ENCODE measurements at regions not wholly inside any gene's neighbourhood (a gene's known extent, or its start where the extent isn't known, plus 50 kb on each side); places are given as distances from the start of the nearest gene placed in this dataset.

GRCh38 chr14:87285506-87285905, 707.5 kb downstream of the GALC start:
- Histone ChIP-seq H3K9me3 (ENCODE audit: control insufficient read depth, low read length) (peaks cover under 1% of the 10 kb centered on the region), H3K27me3 (ENCODE audit: control insufficient read depth, insufficient read depth, low read length, poor library complexity, severe bottlenecking) (no peaks in the 10 kb centered on the region), H3K27ac (ENCODE audit: low read depth, low read length) (no peak overlapping the region), H3K36me3 (ENCODE audit: control insufficient read depth, insufficient read depth, low read length) (no peaks in the 10 kb centered on the region), H3K4me3 (ENCODE audit: low read length) (no peak overlapping the region), H3K9ac (ENCODE audit: extremely low read depth, low read length, poor library complexity, severe bottlenecking) (no peak overlapping the region), H3K4me1 (ENCODE audit: control insufficient read depth, insufficient read depth, low read length) (no peaks in the 10 kb centered on the region)
- no peaks in the 10 kb centered on the region for H3K36me3 Mint-ChIP-seq (ENCODE audit: low read depth)
- H3K27me3 Mint-ChIP-seq (ENCODE audit: insufficient read depth) = no peaks in the 10 kb centered on the region
- H3K4me3 Mint-ChIP-seq = no peak overlapping the region
- no peak overlapping the region for H3K27ac Mint-ChIP-seq
- TF ChIP-seq, protein P1, sequence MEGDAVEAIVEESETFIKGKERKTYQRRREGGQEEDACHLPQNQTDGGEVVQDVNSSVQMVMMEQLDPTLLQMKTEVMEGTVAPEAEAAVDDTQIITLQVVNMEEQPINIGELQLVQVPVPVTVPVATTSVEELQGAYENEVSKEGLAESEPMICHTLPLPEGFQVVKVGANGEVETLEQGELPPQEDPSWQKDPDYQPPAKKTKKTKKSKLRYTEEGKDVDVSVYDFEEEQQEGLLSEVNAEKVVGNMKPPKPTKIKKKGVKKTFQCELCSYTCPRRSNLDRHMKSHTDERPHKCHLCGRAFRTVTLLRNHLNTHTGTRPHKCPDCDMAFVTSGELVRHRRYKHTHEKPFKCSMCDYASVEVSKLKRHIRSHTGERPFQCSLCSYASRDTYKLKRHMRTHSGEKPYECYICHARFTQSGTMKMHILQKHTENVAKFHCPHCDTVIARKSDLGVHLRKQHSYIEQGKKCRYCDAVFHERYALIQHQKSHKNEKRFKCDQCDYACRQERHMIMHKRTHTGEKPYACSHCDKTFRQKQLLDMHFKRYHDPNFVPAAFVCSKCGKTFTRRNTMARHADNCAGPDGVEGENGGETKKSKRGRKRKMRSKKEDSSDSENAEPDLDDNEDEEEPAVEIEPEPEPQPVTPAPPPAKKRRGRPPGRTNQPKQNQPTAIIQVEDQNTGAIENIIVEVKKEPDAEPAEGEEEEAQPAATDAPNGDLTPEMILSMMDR (conservative IDR thresholded peaks at IDR 0.05) = no peak
- DNase-seq = no peak
- H3K9me3 Mint-ChIP-seq = no peaks in the 10 kb centered on the region
- peaks cover 4% of the 10 kb centered on the region for H3K4me1 Mint-ChIP-seq
- WGBS, 2 experiments (ENCODE audit: insufficient coverage in 1 of 2, insufficient read length in 1 of 2) = 88 to 100% methylated on average over 2 of the region's 2 CpGs

- no peak for DNase-seq
- Mint-ChIP-seq H3K4me1 (peaks cover 17% of the 10 kb centered on the region), H3K4me3 (no peak overlapping the region), H3K36me3 (ENCODE audit: low read depth) (no peaks in the 10 kb centered on the region), H3K27me3 (ENCODE audit: insufficient read depth) (no peaks in the 10 kb centered on the region), H3K9me3 (no peaks in the 10 kb centered on the region), H3K27ac (no peak overlapping the region)
- H3K4me1 ChIP-seq (ENCODE audit: control insufficient read depth, insufficient read depth, low read length) = peaks cover 10% of the 10 kb centered on the region
- TF ChIP-seq, protein P1 (conservative IDR thresholded peaks at IDR 0.05) = no peak
- no peak overlapping the region for H3K9ac ChIP-seq (ENCODE audit: extremely low read depth, low read length, poor library complexity, severe bottlenecking)
- H3K9me3 ChIP-seq (ENCODE audit: control insufficient read depth, low read length) = no peaks in the 10 kb centered on the region
- H3K36me3 ChIP-seq (ENCODE audit: control insufficient read depth, insufficient read depth, low read length) = no peaks in the 10 kb centered on the region
- 90 to 98% methylated on average over 2 to 5 of the region's 5 CpGs for WGBS, 2 experiments (ENCODE audit: insufficient coverage in 1 of 2, insufficient read length in 1 of 2)
- no peak overlapping the region for H3K27ac ChIP-seq (ENCODE audit: low read depth, low read length)
- no peaks in the 10 kb centered on the region for H3K27me3 ChIP-seq (ENCODE audit: control insufficient read depth, insufficient read depth, low read length, poor library complexity, severe bottlenecking)
- H3K4me3 ChIP-seq (ENCODE audit: low read length) = no peak overlapping the region
Observed at GRCh38 chr14:87283547-87283946, 709.4 kb downstream of the GALC start.

GRCh38 chr14:87282266-87282665, 710.7 kb downstream of the GALC start:
- Mint-ChIP-seq H3K4me1 (peaks cover 17% of the 10 kb centered on the region), H3K27ac (no peak overlapping the region), H3K9me3 (no peaks in the 10 kb centered on the region), H3K36me3 (ENCODE audit: low read depth) (no peaks in the 10 kb centered on the region), H3K27me3 (ENCODE audit: insufficient read depth) (no peaks in the 10 kb centered on the region), H3K4me3 (no peak overlapping the region)
- no peak for DNase-seq
- 97 to 100% methylated on average over 2 to 5 of the region's 5 CpGs for WGBS, 2 experiments (ENCODE audit: insufficient coverage in 1 of 2, insufficient read length in 1 of 2)
- Histone ChIP-seq H3K27ac (ENCODE audit: low read depth, low read length) (no peak overlapping the region), H3K9ac (ENCODE audit: extremely low read depth, low read length, poor library complexity, severe bottlenecking) (no peak overlapping the region), H3K4me1 (ENCODE audit: control insufficient read depth, insufficient read depth, low read length) (peaks cover 10% of the 10 kb centered on the region), H3K27me3 (ENCODE audit: control insufficient read depth, insufficient read depth, low read length, poor library complexity, severe bottlenecking) (no peaks in the 10 kb centered on the region), H3K36me3 (ENCODE audit: control insufficient read depth, insufficient read depth, low read length) (no peaks in the 10 kb centered on the region), H3K4me3 (ENCODE audit: low read length) (no peak overlapping the region), H3K9me3 (ENCODE audit: control insufficient read depth, low read length) (no peaks in the 10 kb centered on the region)
- TF ChIP-seq, protein P1 (conservative IDR thresholded peaks at IDR 0.05) = no peak

Measured in endodermal cell (in vitro differentiated cells).